Osteoblast (primary cell): ENCODE measurements at regions not wholly inside any gene's neighbourhood (a gene's known extent, or its start where the extent isn't known, plus 50 kb on each side); places are given as distances from the start of the nearest gene placed in this dataset.

Experiments
- DNase-seq: peaks from one replicate; pipeline ENCODE4 v3.0.0; 2011; ENCODE audit warnings: low spot score, mixed read lengths; ENCODE audit not compliant: insufficient read length; ENCODE audit errors: missing footprints
- H2AFZ ChIP-seq: 2 replicates; pipeline ENCODE4 v1.6.0; 2011; ENCODE audit warnings: mild to moderate bottlenecking, low read length
- H3K27ac ChIP-seq: 2 replicates; pipeline ENCODE4 v1.5.1; 2011; ENCODE audit warnings: mild to moderate bottlenecking, low read depth, low read length, moderate library complexity
- H3K27me3 ChIP-seq: 2 replicates; pipeline ENCODE4 v1.6.0; 2012; ENCODE audit warnings: mild to moderate bottlenecking, control low read depth, inconsistent platforms, low read length, moderate library complexity; ENCODE audit not compliant: insufficient read depth
- H3K36me3 ChIP-seq: 2 replicates; pipeline ENCODE4 v1.5.1; 2011; ENCODE audit warnings: mild to moderate bottlenecking, low read length, control low read depth, moderate library complexity; ENCODE audit not compliant: insufficient read depth
- H3K4me1 ChIP-seq: 2 replicates; pipeline ENCODE4 v1.5.1; 2011; ENCODE audit warnings: mild to moderate bottlenecking, low read length, control low read depth, moderate library complexity; ENCODE audit not compliant: insufficient read depth
- H3K4me2 ChIP-seq: 2 replicates; pipeline ENCODE4 v1.6.0; 2011; ENCODE audit warnings: mild to moderate bottlenecking, low read length; ENCODE audit not compliant: insufficient read depth
- H3K4me3 ChIP-seq: fragments of 200-600 bp; sonication (generic); 3 replicates; pipeline ENCODE4 v1.5.1; 2012; ENCODE audit warnings: mild to moderate bottlenecking, low read length, inconsistent platforms; ENCODE audit not compliant: insufficient read depth
- H3K79me2 ChIP-seq: 2 replicates; pipeline ENCODE4 v1.6.0; 2012; ENCODE audit warnings: mild to moderate bottlenecking, low read length, control low read depth, inconsistent platforms; ENCODE audit not compliant: insufficient read depth
- H3K9me3 ChIP-seq: 2 replicates; pipeline ENCODE4 v1.5.1; 2011; ENCODE audit warnings: low read depth, low read length, control low read depth
- H4K20me1 ChIP-seq: 2 replicates; pipeline ENCODE4 v1.6.0; 2012; ENCODE audit warnings: mild to moderate bottlenecking, low read length, control low read depth; ENCODE audit not compliant: insufficient read depth
- CTCF ChIP-seq: IDR thresholded peaks from 2 replicates; pipeline ENCODE4 v1.5.1; 2011; ENCODE audit warnings: mild to moderate bottlenecking, low read depth, low read length, moderate library complexity; ENCODE audit errors: extremely low read depth

GRCh38 chr5:174340226-174340625, 294.7 kb downstream of the NSG2 start:
- DNase-seq: no peak
- Histone ChIP-seq H3K4me2 (no peak overlapping the region), H3K4me3 (no peak overlapping the region), H3K36me3 (no peaks in the 10 kb centered on the region), H3K79me2 (no peaks in the 10 kb centered on the region), H3K27ac (no peak overlapping the region), H3K27me3 (no peaks in the 10 kb centered on the region), H2AFZ (no peak overlapping the region), H4K20me1 (no peaks in the 10 kb centered on the region), H3K4me1 (no peaks in the 10 kb centered on the region), H3K9me3 (no peaks in the 10 kb centered on the region)
- TF ChIP-seq CTCF: no peak

DNA sequence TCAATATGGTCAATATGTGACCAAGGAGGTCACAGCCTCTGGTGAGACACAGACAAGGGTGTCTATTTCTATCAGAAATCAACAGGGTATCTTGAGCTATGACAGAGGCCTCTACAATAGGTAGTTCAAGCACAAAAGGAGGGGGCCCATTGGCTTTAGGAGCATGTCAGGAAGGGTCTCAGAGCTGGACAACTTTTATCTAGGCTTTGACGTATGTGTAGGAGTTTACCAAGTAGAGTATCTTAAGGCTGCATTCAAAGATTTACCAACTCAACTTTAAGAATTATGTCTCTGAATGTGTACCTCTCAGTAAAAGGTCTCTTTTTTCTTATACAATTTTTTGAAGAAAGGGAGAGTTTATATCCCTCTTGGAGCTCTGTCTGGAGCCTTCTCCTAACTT, 297.2 kb downstream of the NSG2 start:
- H3K4me3 ChIP-seq: no peak overlapping the region
- H3K9me3 ChIP-seq: no peaks in the 10 kb centered on the region
- no peaks in the 10 kb centered on the region for H4K20me1 ChIP-seq
- no peaks in the 10 kb centered on the region for H3K79me2 ChIP-seq
- DNase-seq: no peak
- no peak overlapping the region for H3K4me2 ChIP-seq
- H3K4me1 ChIP-seq: no peaks in the 10 kb centered on the region
- no peaks in the 10 kb centered on the region for H3K27me3 ChIP-seq
- H3K27ac ChIP-seq: no peak overlapping the region
- H3K36me3 ChIP-seq: no peaks in the 10 kb centered on the region
- no peak overlapping the region for H2AFZ ChIP-seq
- no peak for TF ChIP-seq CTCF

DNA sequence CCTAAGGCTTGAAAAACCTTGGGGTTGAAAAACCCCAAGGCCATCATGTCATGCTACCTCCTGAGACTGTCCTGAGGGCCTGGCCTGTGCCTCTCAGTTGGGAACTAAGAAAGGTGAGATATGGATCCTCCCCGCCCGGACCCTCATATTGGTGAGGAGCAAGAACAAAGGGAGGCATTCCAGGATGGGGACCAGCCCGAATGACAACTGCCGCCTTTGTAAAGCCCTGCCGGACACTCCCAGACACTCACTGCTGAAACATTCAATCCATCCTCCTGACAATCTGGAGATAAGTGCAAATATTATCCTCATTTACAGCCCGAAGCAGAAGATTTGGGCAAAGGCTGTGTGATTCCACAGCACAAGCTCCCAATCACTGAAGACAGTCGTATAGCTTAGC, 298.3 kb downstream of the NSG2 start:
- no peaks in the 10 kb centered on the region for H3K4me1 ChIP-seq
- no peak overlapping the region for H3K27ac ChIP-seq
- H3K9me3 ChIP-seq: no peaks in the 10 kb centered on the region
- H3K79me2 ChIP-seq: no peaks in the 10 kb centered on the region
- no peaks in the 10 kb centered on the region for H3K36me3 ChIP-seq
- H3K27me3 ChIP-seq: no peaks in the 10 kb centered on the region
- no peak for TF ChIP-seq CTCF
- H3K4me3 ChIP-seq: no peak overlapping the region
- H2AFZ ChIP-seq: no peak overlapping the region
- H3K4me2 ChIP-seq: no peak overlapping the region
- H4K20me1 ChIP-seq: no peaks in the 10 kb centered on the region
- DNase-seq: no peak

DNA sequence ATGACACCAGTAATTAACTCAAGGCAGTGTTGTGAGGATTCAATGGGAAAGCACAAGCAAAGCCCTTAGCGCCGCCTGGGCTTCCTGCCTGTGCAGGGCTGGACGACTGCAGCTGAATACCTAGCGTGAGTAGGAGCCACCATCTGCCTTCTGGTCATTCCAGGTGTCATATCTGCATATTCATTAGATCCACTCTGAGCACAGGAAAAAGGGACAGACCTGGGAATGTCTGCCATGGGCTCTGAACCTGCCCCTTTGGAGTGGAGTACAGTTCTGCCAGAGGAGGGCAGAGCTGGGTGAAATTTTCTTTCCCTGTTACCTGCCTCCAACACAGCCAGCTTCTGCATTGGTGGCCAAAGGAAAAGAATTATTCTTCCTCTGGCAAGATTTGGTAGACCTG, 298.8 kb downstream of the NSG2 start:
- Histone ChIP-seq H3K36me3 (no peaks in the 10 kb centered on the region), H3K4me1 (no peaks in the 10 kb centered on the region), H3K9me3 (no peaks in the 10 kb centered on the region), H3K79me2 (no peaks in the 10 kb centered on the region), H3K27me3 (no peaks in the 10 kb centered on the region), H3K4me3 (no peak overlapping the region), H3K27ac (no peak overlapping the region), H2AFZ (no peak overlapping the region), H4K20me1 (no peaks in the 10 kb centered on the region), H3K4me2 (no peak overlapping the region)
- no peak for DNase-seq
- TF ChIP-seq CTCF: no peak
